Liver (tissue), 8 donors: ENCODE measurements at regions not wholly inside any gene's neighbourhood (a gene's known extent, or its start where the extent isn't known, plus 50 kb on each side); places are given as distances from the start of the nearest gene placed in this dataset.

ENCODE experiments used
- DNase-seq: peaks from one replicate; pipeline ENCODE4 v3.0.0-alpha.2; 2017; ENCODE audit warnings: low spot score
- H3K27ac ChIP-seq, 2 donors: one replicate each; pipeline ENCODE4 v1.7.0; 2013; ENCODE audit warnings: inconsistent platforms in 2 of 2, low read length in 2 of 2, control low read depth in 1 of 2, low read depth in 1 of 2, mild to moderate bottlenecking in 1 of 2
- H3K27me3 ChIP-seq, 4 donors: one replicate each; pipeline versions ENCODE4 v1.6.1 to v1.7.0; 2013; ENCODE audit warnings: low read length in 3 of 4, inconsistent platforms in 1 of 4, mild to moderate bottlenecking in 1 of 4, moderate library complexity in 1 of 4; ENCODE audit not compliant: control insufficient read depth in 4 of 4, insufficient read depth in 4 of 4
- H3K36me3 ChIP-seq, 4 donors: one replicate each; pipeline versions ENCODE4 v1.6.1 to v1.7.0; 2013; ENCODE audit warnings: low read length in 3 of 4, mild to moderate bottlenecking in 3 of 4, low read depth in 1 of 4, moderate library complexity in 1 of 4; ENCODE audit not compliant: control insufficient read depth in 4 of 4, insufficient read depth in 3 of 4
- H3K4me1 ChIP-seq, 4 donors: one replicate each; pipeline versions ENCODE4 v1.6.1 to v1.7.0; 2013; ENCODE audit warnings: low read length in 3 of 4, mild to moderate bottlenecking in 3 of 4, moderate library complexity in 1 of 4; ENCODE audit not compliant: control insufficient read depth in 4 of 4, insufficient read depth in 4 of 4
- H3K4me3 ChIP-seq, 3 donors: one replicate each; pipeline versions ENCODE4 v1.6.1 to v1.7.0; 2013; ENCODE audit warnings: low read length in 3 of 3, control low read depth in 1 of 3, low read depth in 1 of 3, mild to moderate bottlenecking in 1 of 3
- H3K9ac ChIP-seq, 2 donors: one replicate each; pipeline ENCODE4 v1.7.0; 2013; ENCODE audit warnings: low read length in 2 of 2, mild to moderate bottlenecking in 2 of 2, moderate library complexity in 2 of 2, control low read depth in 1 of 2, low read depth in 1 of 2
- H3K9me3 ChIP-seq, 4 donors: one replicate each; pipeline versions ENCODE4 v1.6.1 to v1.7.0; 2013; ENCODE audit warnings: low read length in 3 of 4; ENCODE audit not compliant: control insufficient read depth in 4 of 4
- EGR1 ChIP-seq, 2 donors: IDR thresholded peaks; 2 replicates each; pipeline ENCODE4 v1.6.1; 2016 to 2018; ENCODE audit warnings: antibody characterized with exemption in 2 of 2, low read depth in 2 of 2
- FOXA1 ChIP-seq: IDR thresholded peaks from 2 replicates; pipeline ENCODE4 v1.6.1; 2016; ENCODE audit warnings: antibody characterized with exemption
- FOXA2 ChIP-seq: IDR thresholded peaks from 2 replicates; pipeline ENCODE4 v1.6.1; 2016; ENCODE audit warnings: antibody characterized with exemption
- GABPA ChIP-seq, 2 donors: IDR thresholded peaks in 1 of 2; conservative IDR thresholded peaks in 1 of 2; 2 replicates each; pipeline ENCODE4 v1.6.1; 2016; ENCODE audit warnings: antibody characterized with exemption in 2 of 2, mild to moderate bottlenecking in 1 of 2, moderate library complexity in 1 of 2
- HNF4A ChIP-seq, 2 donors: conservative IDR thresholded peaks; 2 replicates each; pipeline ENCODE4 v1.6.1; 2016; ENCODE audit warnings: antibody characterized with exemption in 2 of 2, mild to moderate bottlenecking in 2 of 2
- HNF4G ChIP-seq: IDR thresholded peaks from 2 replicates; pipeline ENCODE4 v1.6.1; 2016; ENCODE audit warnings: antibody characterized with exemption
- JUND ChIP-seq, 2 donors: IDR thresholded peaks; 2 replicates each; pipeline ENCODE4 v1.6.1; 2016; ENCODE audit warnings: antibody characterized with exemption in 2 of 2
- NR2F2 ChIP-seq: IDR thresholded peaks from 2 replicates; pipeline ENCODE4 v1.6.1; 2016; ENCODE audit warnings: antibody characterized with exemption
- RXRA ChIP-seq, 2 donors: IDR thresholded peaks; 2 replicates each; pipeline ENCODE4 v1.6.1; 2017 to 2018; ENCODE audit warnings: antibody characterized with exemption in 2 of 2, mild to moderate bottlenecking in 1 of 2
- SP1 ChIP-seq: IDR thresholded peaks from 2 replicates; pipeline ENCODE4 v1.6.1; 2018; ENCODE audit warnings: antibody characterized with exemption, mild to moderate bottlenecking
- TAF1 ChIP-seq: conservative IDR thresholded peaks from 2 replicates; pipeline ENCODE4 v1.6.1; 2016; ENCODE audit warnings: antibody characterized with exemption, mild to moderate bottlenecking
- WGBS: extraction: QIAGEN DNeasy Blood & Tissue Kit; methylation state at CpG from one replicate; pipeline ENCODE4 v1.1.7; 2013; 5-methylcytosine and 5-hydroxymethylcytosine counted together
- TF ChIP-seq, protein P1 (sequence below): IDR thresholded peaks from 2 replicates; pipeline ENCODE4 v1.6.1; 2016; ENCODE audit warnings: antibody characterized with exemption
- TF ChIP-seq, protein P2 (sequence below): fragments of 150-350 bp; IDR thresholded peaks from 2 replicates; pipeline ENCODE4 v1.5.1; 2017; ENCODE audit warnings: improper control_type of control experiment, low read depth, low read length; ENCODE audit not compliant: missing input control
- TF ChIP-seq, protein P3 (sequence below): IDR thresholded peaks from 2 replicates; pipeline ENCODE4 v1.6.1; 2016; ENCODE audit warnings: antibody characterized with exemption
- TF ChIP-seq, protein P4 (sequence below): IDR thresholded peaks from 2 replicates; pipeline ENCODE4 v1.6.1; 2016; ENCODE audit warnings: antibody characterized with exemption, mild to moderate bottlenecking
- donor health status: healthy.
- donor health status: healthy.
- donor health status: healthy.
- donor health status: healthy.
- donor health status: healthy.

DNA sequence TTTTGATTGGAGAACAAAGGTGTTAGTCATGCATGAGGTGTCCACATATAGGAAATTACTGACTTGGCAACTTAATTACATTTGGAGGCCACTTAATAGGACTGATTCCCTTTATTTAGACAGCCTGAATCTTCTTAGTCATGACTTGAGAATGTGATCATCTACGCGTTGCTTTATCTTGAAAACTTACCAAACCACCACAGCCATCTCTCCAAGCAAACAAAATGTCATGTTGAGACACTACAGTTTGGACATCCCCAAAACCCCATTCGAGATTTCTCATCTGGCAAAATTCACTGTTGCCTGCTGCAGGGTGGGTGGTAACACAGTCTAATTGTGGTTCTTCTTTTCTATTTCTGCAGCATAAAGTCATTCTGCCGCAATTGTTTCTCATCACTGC is 176.5 kb upstream of the CDH5 start (continued):
- TF ChIP-seq, protein P1, sequence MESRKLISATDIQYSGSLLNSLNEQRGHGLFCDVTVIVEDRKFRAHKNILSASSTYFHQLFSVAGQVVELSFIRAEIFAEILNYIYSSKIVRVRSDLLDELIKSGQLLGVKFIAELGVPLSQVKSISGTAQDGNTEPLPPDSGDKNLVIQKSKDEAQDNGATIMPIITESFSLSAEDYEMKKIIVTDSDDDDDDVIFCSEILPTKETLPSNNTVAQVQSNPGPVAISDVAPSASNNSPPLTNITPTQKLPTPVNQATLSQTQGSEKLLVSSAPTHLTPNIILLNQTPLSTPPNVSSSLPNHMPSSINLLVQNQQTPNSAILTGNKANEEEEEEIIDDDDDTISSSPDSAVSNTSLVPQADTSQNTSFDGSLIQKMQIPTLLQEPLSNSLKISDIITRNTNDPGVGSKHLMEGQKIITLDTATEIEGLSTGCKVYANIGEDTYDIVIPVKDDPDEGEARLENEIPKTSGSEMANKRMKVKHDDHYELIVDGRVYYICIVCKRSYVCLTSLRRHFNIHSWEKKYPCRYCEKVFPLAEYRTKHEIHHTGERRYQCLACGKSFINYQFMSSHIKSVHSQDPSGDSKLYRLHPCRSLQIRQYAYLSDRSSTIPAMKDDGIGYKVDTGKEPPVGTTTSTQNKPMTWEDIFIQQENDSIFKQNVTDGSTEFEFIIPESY = no peak
- no peak for TF ChIP-seq SP1
- no peak for TF ChIP-seq RXRA (IDR thresholded peaks at IDR 0.05)
- no peak for TF ChIP-seq FOXA1
- TF ChIP-seq EGR1 (IDR thresholded peaks at IDR 0.05; ENCODE audit: low read depth in 2 of 2) = no peak
- no peak for TF ChIP-seq HNF4A (conservative IDR thresholded peaks at IDR 0.05)
- TF ChIP-seq HNF4G = no peak

DNA sequence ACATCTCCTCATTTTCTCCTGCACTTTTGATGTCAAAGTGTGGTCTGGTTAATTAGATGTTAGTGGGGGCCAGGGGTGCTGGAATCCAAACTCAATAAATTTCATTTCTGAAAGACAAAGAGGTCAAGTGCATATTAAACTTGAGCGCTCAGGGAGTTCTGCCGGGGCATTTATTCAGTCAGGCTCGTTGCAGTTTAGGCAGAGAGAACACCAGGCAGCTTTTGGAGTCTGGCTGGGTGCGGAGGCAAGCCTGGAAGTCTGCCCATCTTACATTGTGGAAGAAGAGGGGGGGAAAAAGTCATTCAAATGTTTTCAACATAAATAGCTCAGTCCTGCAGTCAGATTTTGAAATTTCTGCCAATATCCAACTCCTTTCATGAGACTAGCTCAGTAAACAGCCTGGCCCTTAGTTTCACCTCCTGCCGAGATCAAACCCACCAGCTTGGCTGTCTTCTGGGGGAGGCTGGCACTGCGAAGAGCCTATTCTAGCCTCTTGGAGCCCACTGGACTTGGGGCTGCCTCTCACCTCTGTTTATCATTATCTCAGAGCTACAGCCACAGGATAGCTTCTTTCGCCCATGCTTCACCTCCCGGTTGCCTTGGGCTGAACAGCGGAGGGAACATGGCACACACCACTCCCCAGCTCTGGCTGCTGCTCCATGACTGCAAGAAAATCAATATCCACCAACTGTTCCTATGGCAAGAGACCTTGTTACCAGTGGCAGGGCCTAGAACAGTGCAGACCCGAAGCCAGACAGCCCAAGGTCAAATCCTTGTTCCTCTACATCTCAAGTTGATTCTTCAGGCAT is 177.4 kb upstream of the CDH5 start:
- no peak for TF ChIP-seq HNF4A (conservative IDR thresholded peaks at IDR 0.05)
- TF ChIP-seq, protein P2, sequence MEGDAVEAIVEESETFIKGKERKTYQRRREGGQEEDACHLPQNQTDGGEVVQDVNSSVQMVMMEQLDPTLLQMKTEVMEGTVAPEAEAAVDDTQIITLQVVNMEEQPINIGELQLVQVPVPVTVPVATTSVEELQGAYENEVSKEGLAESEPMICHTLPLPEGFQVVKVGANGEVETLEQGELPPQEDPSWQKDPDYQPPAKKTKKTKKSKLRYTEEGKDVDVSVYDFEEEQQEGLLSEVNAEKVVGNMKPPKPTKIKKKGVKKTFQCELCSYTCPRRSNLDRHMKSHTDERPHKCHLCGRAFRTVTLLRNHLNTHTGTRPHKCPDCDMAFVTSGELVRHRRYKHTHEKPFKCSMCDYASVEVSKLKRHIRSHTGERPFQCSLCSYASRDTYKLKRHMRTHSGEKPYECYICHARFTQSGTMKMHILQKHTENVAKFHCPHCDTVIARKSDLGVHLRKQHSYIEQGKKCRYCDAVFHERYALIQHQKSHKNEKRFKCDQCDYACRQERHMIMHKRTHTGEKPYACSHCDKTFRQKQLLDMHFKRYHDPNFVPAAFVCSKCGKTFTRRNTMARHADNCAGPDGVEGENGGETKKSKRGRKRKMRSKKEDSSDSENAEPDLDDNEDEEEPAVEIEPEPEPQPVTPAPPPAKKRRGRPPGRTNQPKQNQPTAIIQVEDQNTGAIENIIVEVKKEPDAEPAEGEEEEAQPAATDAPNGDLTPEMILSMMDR = no peak
- TF ChIP-seq TAF1 = no peak
- TF ChIP-seq, protein P3, sequence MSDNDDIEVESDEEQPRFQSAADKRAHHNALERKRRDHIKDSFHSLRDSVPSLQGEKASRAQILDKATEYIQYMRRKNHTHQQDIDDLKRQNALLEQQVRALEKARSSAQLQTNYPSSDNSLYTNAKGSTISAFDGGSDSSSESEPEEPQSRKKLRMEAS = no peak
- TF ChIP-seq, protein P1 = no peak
- H3K4me1 ChIP-seq = no peaks in the 10 kb centered on the region
- 81% methylated on average over 10 of the region's 10 CpGs for WGBS
- no peak overlapping the region for H3K9ac ChIP-seq
- H3K4me3 ChIP-seq = no peak overlapping the region
- H3K9me3 ChIP-seq = no peaks in the 10 kb centered on the region
- H3K36me3 ChIP-seq = no peaks in the 10 kb centered on the region
- no peak for DNase-seq
- peaks cover 0 to 2% (median 0%) of the 10 kb centered on the region in 4 donors for H3K27me3 ChIP-seq
- H3K27ac ChIP-seq = no peak overlapping the region

DNA sequence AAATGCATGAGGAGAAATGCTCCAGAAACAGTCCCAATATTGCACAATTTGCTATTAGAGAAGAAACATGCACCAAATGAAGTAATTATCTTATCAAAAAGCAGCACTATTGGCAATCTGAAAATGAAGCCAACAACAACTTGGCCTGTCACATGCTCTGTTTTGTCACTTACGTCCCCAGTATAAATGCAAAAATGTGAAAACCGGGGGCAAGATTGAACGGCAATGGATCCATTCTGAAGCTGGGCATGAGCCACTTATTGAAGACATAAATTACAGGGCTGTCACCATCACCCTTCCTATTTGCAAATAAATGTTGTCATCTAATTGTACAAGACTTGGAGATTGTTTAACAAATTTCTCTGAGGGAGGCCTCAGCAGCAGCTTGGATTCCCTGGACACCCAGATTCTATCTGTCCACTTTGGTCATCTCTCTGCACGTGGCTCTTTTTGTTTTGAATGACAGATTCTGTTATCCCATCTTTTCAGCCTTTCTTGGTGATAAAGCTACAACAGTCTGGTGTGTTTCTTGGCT is 180.2 kb upstream of the CDH5 start:
- no peaks in the 10 kb centered on the region for H3K9me3 ChIP-seq
- no peak overlapping the region for H3K9ac ChIP-seq
- H3K27me3 ChIP-seq = peaks cover 0 to 2% (median 0%) of the 10 kb centered on the region in 4 donors
- WGBS = 75% methylated on average over 4 of the region's 4 CpGs
- H3K36me3 ChIP-seq = no peaks in the 10 kb centered on the region
- H3K4me1 ChIP-seq = no peaks in the 10 kb centered on the region
- no peak overlapping the region for H3K4me3 ChIP-seq
- DNase-seq = no peak
- no peak overlapping the region for H3K27ac ChIP-seq
- TF ChIP-seq GABPA (IDR thresholded peaks at IDR 0.05 in 1 of 2, conservative IDR thresholded peaks at IDR 0.05 in 1 of 2) (no peak), HNF4G (no peak), TAF1 (no peak), RXRA (IDR thresholded peaks at IDR 0.05) (no peak), HNF4A (conservative IDR thresholded peaks at IDR 0.05) (no peak), SP1 (no peak), FOXA2 (no peak), JUND (IDR thresholded peaks at IDR 0.05) (no peak), NR2F2 (no peak), FOXA1 (no peak)
- TF ChIP-seq, protein P3 = no peak
- TF ChIP-seq, protein P4, sequence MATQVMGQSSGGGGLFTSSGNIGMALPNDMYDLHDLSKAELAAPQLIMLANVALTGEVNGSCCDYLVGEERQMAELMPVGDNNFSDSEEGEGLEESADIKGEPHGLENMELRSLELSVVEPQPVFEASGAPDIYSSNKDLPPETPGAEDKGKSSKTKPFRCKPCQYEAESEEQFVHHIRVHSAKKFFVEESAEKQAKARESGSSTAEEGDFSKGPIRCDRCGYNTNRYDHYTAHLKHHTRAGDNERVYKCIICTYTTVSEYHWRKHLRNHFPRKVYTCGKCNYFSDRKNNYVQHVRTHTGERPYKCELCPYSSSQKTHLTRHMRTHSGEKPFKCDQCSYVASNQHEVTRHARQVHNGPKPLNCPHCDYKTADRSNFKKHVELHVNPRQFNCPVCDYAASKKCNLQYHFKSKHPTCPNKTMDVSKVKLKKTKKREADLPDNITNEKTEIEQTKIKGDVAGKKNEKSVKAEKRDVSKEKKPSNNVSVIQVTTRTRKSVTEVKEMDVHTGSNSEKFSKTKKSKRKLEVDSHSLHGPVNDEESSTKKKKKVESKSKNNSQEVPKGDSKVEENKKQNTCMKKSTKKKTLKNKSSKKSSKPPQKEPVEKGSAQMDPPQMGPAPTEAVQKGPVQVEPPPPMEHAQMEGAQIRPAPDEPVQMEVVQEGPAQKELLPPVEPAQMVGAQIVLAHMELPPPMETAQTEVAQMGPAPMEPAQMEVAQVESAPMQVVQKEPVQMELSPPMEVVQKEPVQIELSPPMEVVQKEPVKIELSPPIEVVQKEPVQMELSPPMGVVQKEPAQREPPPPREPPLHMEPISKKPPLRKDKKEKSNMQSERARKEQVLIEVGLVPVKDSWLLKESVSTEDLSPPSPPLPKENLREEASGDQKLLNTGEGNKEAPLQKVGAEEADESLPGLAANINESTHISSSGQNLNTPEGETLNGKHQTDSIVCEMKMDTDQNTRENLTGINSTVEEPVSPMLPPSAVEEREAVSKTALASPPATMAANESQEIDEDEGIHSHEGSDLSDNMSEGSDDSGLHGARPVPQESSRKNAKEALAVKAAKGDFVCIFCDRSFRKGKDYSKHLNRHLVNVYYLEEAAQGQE = no peak
- TF ChIP-seq, protein P2 = no peak
